ENCODE measurements at regions not wholly inside any gene's neighbourhood (a gene's known extent, or its start where the extent isn't known, plus 50 kb on each side); places are given as distances from the start of the nearest gene placed in this dataset.

DNA sequence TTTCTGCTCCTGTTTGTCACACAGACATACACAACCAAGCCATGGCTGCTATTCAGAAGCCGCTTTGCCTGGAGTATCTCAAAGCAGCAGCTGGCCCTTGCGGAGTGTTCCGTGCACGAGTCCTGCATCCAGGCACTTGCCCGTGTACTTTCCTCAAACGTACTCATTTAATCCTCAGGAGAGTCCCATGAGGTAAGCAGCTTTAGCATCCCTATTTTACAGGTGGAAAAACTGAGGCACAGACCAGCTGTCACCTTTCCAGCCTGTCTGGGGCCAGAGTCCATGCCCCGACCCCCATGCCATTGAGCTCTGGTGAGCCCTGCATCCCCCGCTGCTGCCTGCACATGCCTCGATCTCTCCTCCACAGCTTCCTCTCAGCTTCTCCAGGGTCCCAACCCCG is 130.0 kb downstream of the ERMARD start:
- Histone ChIP-seq H3K36me3 (replicated peaks in 1 of 2; ENCODE audit: control insufficient read depth in 1 of 2, insufficient read depth in 2 of 2, low read length in 2 of 2) (no peaks in the 10 kb centered on the region), H3K4me3 (replicated peaks in 1 of 3; ENCODE audit: low read depth in 2 of 3, low read length in 3 of 3) (no peak overlapping the region), H3K79me2 (ENCODE audit: insufficient read depth, low read length) (no peaks in the 10 kb centered on the region), H3K27me3 (ENCODE audit: control insufficient read depth in 2 of 2, insufficient read depth in 2 of 2, low read length in 2 of 2) (peaks cover 0 to 5% of the 10 kb centered on the region in 2 donors), H2AFZ (ENCODE audit: insufficient read depth, low read depth, low read length, poor library complexity, severe bottlenecking) (no peak overlapping the region), H3K27ac (ENCODE audit: low read depth in 1 of 2, low read length in 2 of 2) (no peak overlapping the region), H3K4me2 (replicated peaks; ENCODE audit: extremely low read depth, low read length, poor library complexity, severe bottlenecking) (no peak overlapping the region), H3K9me3 (replicated peaks in 1 of 2; ENCODE audit: control insufficient read depth in 1 of 2, insufficient read depth in 1 of 2, low read length in 2 of 2) (no peaks in the 10 kb centered on the region), H4K20me1 (ENCODE audit: insufficient read depth, low read length) (no peaks in the 10 kb centered on the region), H3K4me1 (ENCODE audit: control insufficient read depth in 1 of 2, insufficient read depth in 2 of 2, low read length in 2 of 2) (no peaks in the 10 kb centered on the region), H3K9ac (ENCODE audit: insufficient read depth, low read length, poor library complexity, severe bottlenecking) (no peak overlapping the region)
- Mint-ChIP-seq H3K27me3 (ENCODE audit: low read depth in 3 of 3) (peaks cover 2 to 10% (median 5%) of the 10 kb centered on the region in 3 donors), H3K4me3 (no peak overlapping the region), H3K4me1 (no peaks in the 10 kb centered on the region), H3K27ac (no peak overlapping the region), H3K36me3 (no peaks in the 10 kb centered on the region), H3K9me3 (peaks cover 0 to 6% (median 5%) of the 10 kb centered on the region in 7 donors)
- WGBS (ENCODE audit: insufficient coverage), result 94% methylated on average over 9 of the region's 10 CpGs
- no peak for DNase-seq
- intact Hi-C loops (cut with micrococcal nuclease), result no loop called here
- TF ChIP-seq, protein P1, sequence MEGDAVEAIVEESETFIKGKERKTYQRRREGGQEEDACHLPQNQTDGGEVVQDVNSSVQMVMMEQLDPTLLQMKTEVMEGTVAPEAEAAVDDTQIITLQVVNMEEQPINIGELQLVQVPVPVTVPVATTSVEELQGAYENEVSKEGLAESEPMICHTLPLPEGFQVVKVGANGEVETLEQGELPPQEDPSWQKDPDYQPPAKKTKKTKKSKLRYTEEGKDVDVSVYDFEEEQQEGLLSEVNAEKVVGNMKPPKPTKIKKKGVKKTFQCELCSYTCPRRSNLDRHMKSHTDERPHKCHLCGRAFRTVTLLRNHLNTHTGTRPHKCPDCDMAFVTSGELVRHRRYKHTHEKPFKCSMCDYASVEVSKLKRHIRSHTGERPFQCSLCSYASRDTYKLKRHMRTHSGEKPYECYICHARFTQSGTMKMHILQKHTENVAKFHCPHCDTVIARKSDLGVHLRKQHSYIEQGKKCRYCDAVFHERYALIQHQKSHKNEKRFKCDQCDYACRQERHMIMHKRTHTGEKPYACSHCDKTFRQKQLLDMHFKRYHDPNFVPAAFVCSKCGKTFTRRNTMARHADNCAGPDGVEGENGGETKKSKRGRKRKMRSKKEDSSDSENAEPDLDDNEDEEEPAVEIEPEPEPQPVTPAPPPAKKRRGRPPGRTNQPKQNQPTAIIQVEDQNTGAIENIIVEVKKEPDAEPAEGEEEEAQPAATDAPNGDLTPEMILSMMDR (IDR thresholded peaks at IDR 0.05), result no peak

DNA sequence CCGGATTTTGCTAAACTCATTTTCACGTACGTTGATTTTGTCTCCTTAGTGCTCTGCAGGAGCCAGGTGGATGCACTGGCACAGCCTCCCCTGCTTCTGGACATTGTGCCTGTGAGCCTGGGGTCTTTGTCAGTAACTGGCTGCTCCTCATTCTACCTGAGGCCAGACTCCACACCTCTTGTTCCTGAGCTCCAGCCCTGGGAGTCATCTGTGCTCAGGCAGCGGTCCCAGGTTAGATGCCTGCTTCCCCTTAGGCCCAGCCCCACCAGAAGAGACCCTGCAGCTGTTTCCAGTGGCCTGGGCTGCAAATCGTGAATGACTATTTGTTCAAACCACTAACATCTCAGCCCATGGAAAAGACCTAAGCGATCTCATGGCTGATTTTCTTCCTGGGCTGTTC is 129.1 kb downstream of the ERMARD start:
- no peaks in the 10 kb centered on the region for H3K9me3 ChIP-seq (replicated peaks in 1 of 2; ENCODE audit: control insufficient read depth in 1 of 2, insufficient read depth in 1 of 2, low read length in 2 of 2)
- H4K20me1 ChIP-seq (ENCODE audit: insufficient read depth, low read length), result no peaks in the 10 kb centered on the region
- H3K4me3 Mint-ChIP-seq, result no peak overlapping the region
- no peak for DNase-seq
- peaks cover 0 to 5% of the 10 kb centered on the region in 2 donors for H3K27me3 ChIP-seq (ENCODE audit: control insufficient read depth in 2 of 2, insufficient read depth in 2 of 2, low read length in 2 of 2)
- H3K79me2 ChIP-seq (ENCODE audit: insufficient read depth, low read length), result no peaks in the 10 kb centered on the region
- H3K27ac ChIP-seq (ENCODE audit: low read depth in 1 of 2, low read length in 2 of 2), result no peak overlapping the region
- WGBS (ENCODE audit: insufficient coverage), result 90% methylated on average over 4 of the region's 6 CpGs
- peaks cover 6 to 9% (median 6%) of the 10 kb centered on the region in 7 donors for H3K9me3 Mint-ChIP-seq
- H3K4me1 Mint-ChIP-seq, result no peaks in the 10 kb centered on the region
- TF ChIP-seq, protein P1 (IDR thresholded peaks at IDR 0.05), result no peak
- H3K9ac ChIP-seq (ENCODE audit: insufficient read depth, low read length, poor library complexity, severe bottlenecking), result no peak overlapping the region
- no peak overlapping the region for H3K4me3 ChIP-seq (replicated peaks in 1 of 3; ENCODE audit: low read depth in 2 of 3, low read length in 3 of 3)
- H3K36me3 Mint-ChIP-seq, result no peaks in the 10 kb centered on the region
- H3K27me3 Mint-ChIP-seq (ENCODE audit: low read depth in 3 of 3), result peaks cover 2 to 10% (median 7%) of the 10 kb centered on the region in 3 donors
- H3K4me2 ChIP-seq (replicated peaks; ENCODE audit: extremely low read depth, low read length, poor library complexity, severe bottlenecking), result no peak overlapping the region
- no peak overlapping the region for H3K27ac Mint-ChIP-seq
- H2AFZ ChIP-seq (ENCODE audit: insufficient read depth, low read depth, low read length, poor library complexity, severe bottlenecking), result no peak overlapping the region
- intact Hi-C loops (cut with micrococcal nuclease), result no loop called here
- H3K4me1 ChIP-seq (ENCODE audit: control insufficient read depth in 1 of 2, insufficient read depth in 2 of 2, low read length in 2 of 2), result no peaks in the 10 kb centered on the region
- H3K36me3 ChIP-seq (replicated peaks in 1 of 2; ENCODE audit: control insufficient read depth in 1 of 2, insufficient read depth in 2 of 2, low read length in 2 of 2), result no peaks in the 10 kb centered on the region

Data from CD14-positive monocyte (primary cell).